H1 (cell line): ENCODE measurements at regions not wholly inside any gene's neighbourhood (a gene's known extent, or its start where the extent isn't known, plus 50 kb on each side); places are given as distances from the start of the nearest gene placed in this dataset.

ENCODE experiments used
- BCL11A ChIP-seq, 2 experiments: IDR thresholded peaks; one replicate each; pipeline ENCODE4 v1.6.1; 2011; ENCODE audit warnings: low read depth in 2 of 2, low read length in 2 of 2, mild to moderate bottlenecking in 2 of 2
- CTCF ChIP-seq, 3 experiments: IDR thresholded peaks; 1 replicate in 2 of 3; 2 replicates in 1 of 3; pipeline versions ENCODE4 v1.5.1 to v1.6.1; 2011; ENCODE audit warnings: low read length in 3 of 3, mild to moderate bottlenecking in 3 of 3, inconsistent platforms in 2 of 3, low read depth in 1 of 3, moderate library complexity in 1 of 3; ENCODE audit not compliant: insufficient read depth in 1 of 3; ENCODE audit errors: control extremely low read depth in 1 of 3

GRCh38 chr1:98575955-98576354 lies 85.6 kb upstream of the SNX7 start:
- TF ChIP-seq CTCF (IDR thresholded peaks at IDR 0.05; ENCODE audit: control extremely low read depth in 1 of 3, insufficient read depth in 1 of 3, low read depth in 1 of 3, low read length in 3 of 3): no peak
- TF ChIP-seq BCL11A (IDR thresholded peaks at IDR 0.05; ENCODE audit: low read depth in 2 of 2, low read length in 2 of 2): no peak
